IMR-90 (cell line): ENCODE measurements at regions not wholly inside any gene's neighbourhood (a gene's known extent, or its start where the extent isn't known, plus 50 kb on each side); places are given as distances from the start of the nearest gene placed in this dataset.
"Not testable (repeated sequence)": the region's sequence is repeated elsewhere in the genome, so short reads cannot be mapped to it uniquely, and the experiment has no call there.

Experiments
- ATAC-seq: fragments of 200-7000 bp; cut with Tn5 transposase; 2 replicates; pipeline ENCODE4 v1.9.1; 2020; ENCODE audit warnings: low read depth, mild to moderate bottlenecking, moderate library complexity
- BruUV-seq: library from RNA; stranded (reverse); fragments of 400-500 nt; replicated peaks from 2 replicates; lab custom pipeline; 2021; lab: Mats Ljungman, UMichigan
- CTCF ChIA-PET: fragments of 300-600 bp; formaldehyde crosslinking; extraction: SDS; loops from one replicate; lab custom pipeline; 2021; ENCODE audit warnings: antibody characterized with exemption; lab: Yijun Ruan, JAX
- POLR2A ChIA-PET: fragments of 300-600 bp; sonication (Branson Sonifier 250); formaldehyde crosslinking; loops from one replicate; lab custom pipeline; 2022; ENCODE audit warnings: antibody characterized with exemption; ENCODE audit not compliant: unreplicated experiment; lab: Charles Lee
- DNase-seq: peaks from one replicate; pipeline ENCODE4 v3.0.0; 2013
- H2AFZ ChIP-seq: replicated peaks from 2 replicates; pipeline ENCODE3; 2013; ENCODE audit warnings: low read length, mild to moderate bottlenecking; ENCODE audit not compliant: poor library complexity
- H2AK5ac ChIP-seq: 2 replicates; pipeline ENCODE4 v1.6.1; 2013; ENCODE audit warnings: low read depth, low read length, inconsistent platforms
- H2AK9ac ChIP-seq: replicated peaks from 2 replicates; pipeline ENCODE3; 2013; ENCODE audit warnings: mild to moderate bottlenecking, low read depth, low read length, moderate library complexity; ENCODE audit not compliant: poor library complexity
- H2BK120ac ChIP-seq: 2 replicates; pipeline ENCODE4 v1.6.1; 2013; ENCODE audit warnings: low read depth, low read length, inconsistent platforms
- H2BK15ac ChIP-seq: 3 replicates; pipeline ENCODE4 v1.6.1; 2013; ENCODE audit warnings: low read depth, low read length, inconsistent platforms
- H2BK20ac ChIP-seq: 2 replicates; pipeline ENCODE4 v1.6.1; 2013; ENCODE audit warnings: low read depth, mild to moderate bottlenecking, inconsistent platforms, low read length, moderate library complexity
- H2BK5ac ChIP-seq: 2 replicates; pipeline ENCODE4 v1.6.1; 2013; ENCODE audit warnings: mild to moderate bottlenecking, low read depth, low read length, inconsistent platforms; ENCODE audit not compliant: poor library complexity, severe bottlenecking
- H3K14ac ChIP-seq: replicated peaks from 2 replicates; pipeline ENCODE4 v1.6.1; 2013; ENCODE audit warnings: low read depth, low read length, inconsistent platforms
- H3K18ac ChIP-seq: 2 replicates; pipeline ENCODE4 v1.6.1; 2013; ENCODE audit warnings: low read depth, low read length, control low read depth
- H3K23ac ChIP-seq: 2 replicates; pipeline ENCODE4 v1.6.1; 2013; ENCODE audit warnings: low read depth, low read length, inconsistent platforms
- H3K27ac ChIP-seq: 2 replicates; pipeline ENCODE4 v1.5.1; 2013; ENCODE audit warnings: mild to moderate bottlenecking, control low read depth, low read length; ENCODE audit not compliant: insufficient read depth
- H3K27me3 ChIP-seq: 2 replicates; pipeline ENCODE4 v1.6.1; 2013; ENCODE audit warnings: low read length; ENCODE audit not compliant: control insufficient read depth, insufficient read depth
- H3K36me3 ChIP-seq: 2 replicates; pipeline ENCODE4 v1.6.1; 2013; ENCODE audit warnings: low read length, mixed read lengths; ENCODE audit not compliant: control insufficient read depth, insufficient read depth
- H3K4ac ChIP-seq: 2 replicates; pipeline ENCODE4 v1.6.1; 2013; ENCODE audit warnings: low read depth, low read length, inconsistent platforms
- H3K4me1 ChIP-seq: 2 replicates; pipeline ENCODE4 v1.6.1; 2013; ENCODE audit warnings: low read length, mixed read lengths; ENCODE audit not compliant: control insufficient read depth, insufficient read depth
- H3K4me2 ChIP-seq: 2 replicates; pipeline ENCODE4 v1.6.1; 2013; ENCODE audit warnings: low read depth, mild to moderate bottlenecking, control low read depth, low read length, moderate library complexity
- H3K4me3 ChIP-seq: 2 replicates; pipeline ENCODE4 v1.5.1; 2013; ENCODE audit warnings: low read depth, mild to moderate bottlenecking, control low read depth, low read length, moderate library complexity; ENCODE audit not compliant: insufficient read depth
- H3K56ac ChIP-seq: 2 replicates; pipeline ENCODE4 v1.6.1; 2013; ENCODE audit warnings: low read length, inconsistent platforms; ENCODE audit not compliant: insufficient read depth; ENCODE audit errors: extremely low read depth
- H3K79me1 ChIP-seq, 2 experiments: 2 replicates each; pipeline ENCODE4 v1.6.1; 2013; ENCODE audit warnings: low read length in 2 of 2, inconsistent platforms in 1 of 2, low read depth in 1 of 2
- H3K9ac ChIP-seq: 2 replicates; pipeline ENCODE4 v1.6.1; 2013; ENCODE audit warnings: low read depth, low read length, control low read depth
- H3K9me1 ChIP-seq: 2 replicates; pipeline ENCODE4 v1.6.1; 2013; ENCODE audit warnings: low read length, inconsistent platforms; ENCODE audit not compliant: insufficient read depth
- H3K9me3 ChIP-seq: 2 replicates; pipeline ENCODE4 v1.6.1; 2013; ENCODE audit warnings: low read length; ENCODE audit not compliant: control insufficient read depth, insufficient read depth
- H4K20me1 ChIP-seq: 2 replicates; pipeline ENCODE4 v1.6.1; 2013; ENCODE audit warnings: low read length, inconsistent platforms; ENCODE audit not compliant: insufficient read depth
- H4K5ac ChIP-seq: 2 replicates; pipeline ENCODE4 v1.6.1; 2013; ENCODE audit warnings: mild to moderate bottlenecking, low read depth, low read length, control low read depth
- H4K8ac ChIP-seq, 2 experiments: 2 replicates each; pipeline ENCODE4 v1.6.1; 2013; ENCODE audit warnings: low read depth in 2 of 2, low read length in 2 of 2, control low read depth in 1 of 2, inconsistent platforms in 1 of 2
- H4K91ac ChIP-seq: 2 replicates; pipeline ENCODE4 v1.6.1; 2013; ENCODE audit warnings: low read depth, low read length, inconsistent platforms; ENCODE audit not compliant: insufficient read depth
- WGBS, 2 experiments: methylation state at CpG; one replicate each; pipeline versions ENCODE4 v1.1.5 to v1.1.7; 2013; ENCODE audit warnings: missing lambda C conversion rate in 2 of 2; ENCODE audit not compliant: insufficient read length in 1 of 2; ENCODE audit errors: extremely low coverage in 2 of 2; 5-methylcytosine and 5-hydroxymethylcytosine counted together
- dilution Hi-C: fragments of 300-500 bp; cut with HindIII; formaldehyde crosslinking; loops from one replicate; pipeline ENCODE4 v1.14.3; 2018; ENCODE audit warnings: low sequenced_read_pairs; ENCODE audit not compliant: unreplicated experiment
- in situ Hi-C: fragments of 300-500 bp; cut with MboI; formaldehyde crosslinking; loops from 3 replicates; pipeline ENCODE4 v1.14.3; 2019; ENCODE audit warnings: low sequenced_read_pairs, inconsistent platforms, mixed read lengths
- intact Hi-C: fragments of 100-400 bp; cut with micrococcal nuclease; formaldehyde crosslinking; loops from 2 replicates; pipeline ENCODE4 v1.10.0; 2022

GRCh38 chr2:234792096-234792495, 159.7 kb upstream of the SH3BP4 start:
- H3K9ac ChIP-seq, ATAC-seq, H4K8ac ChIP-seq, dilution Hi-C loops, H3K18ac ChIP-seq, H4K91ac ChIP-seq, POLR2A ChIA-PET, intact Hi-C loops, in situ Hi-C loops, H4K20me1 ChIP-seq, H3K14ac ChIP-seq, H2AFZ ChIP-seq, BruUV-seq, H2BK120ac ChIP-seq, H3K4me3 ChIP-seq, H3K9me3 ChIP-seq, H3K27ac ChIP-seq, H2AK5ac ChIP-seq, H3K27me3 ChIP-seq, H3K9me1 ChIP-seq, H3K4ac ChIP-seq, H2AK9ac ChIP-seq, H3K23ac ChIP-seq, H2BK15ac ChIP-seq, CTCF ChIA-PET, H3K79me1 ChIP-seq, H2BK5ac ChIP-seq, H3K4me2 ChIP-seq, H4K5ac ChIP-seq, H2BK20ac ChIP-seq, H3K56ac ChIP-seq, DNase-seq, H3K36me3 ChIP-seq, H3K4me1 ChIP-seq: not testable (repeated sequence)
- 86% methylated on average over 1 of the region's 8 CpGs; no CpG with 5 or more reads in 1 of the 2 experiments for WGBS, 2 experiments
